Iris pigment epithelial cell (primary cell): ENCODE measurements at regions not wholly inside any gene's neighbourhood (a gene's known extent, or its start where the extent isn't known, plus 50 kb on each side); places are given as distances from the start of the nearest gene placed in this dataset.
A peak's percentile ranks its signal among the peaks of the same experiment; 100 is the strongest.

Experiments
- DNase-seq: peaks from one replicate; pipeline ENCODE4 v3.0.0-alpha.2; 2011; ENCODE audit warnings: low read depth

DNA sequence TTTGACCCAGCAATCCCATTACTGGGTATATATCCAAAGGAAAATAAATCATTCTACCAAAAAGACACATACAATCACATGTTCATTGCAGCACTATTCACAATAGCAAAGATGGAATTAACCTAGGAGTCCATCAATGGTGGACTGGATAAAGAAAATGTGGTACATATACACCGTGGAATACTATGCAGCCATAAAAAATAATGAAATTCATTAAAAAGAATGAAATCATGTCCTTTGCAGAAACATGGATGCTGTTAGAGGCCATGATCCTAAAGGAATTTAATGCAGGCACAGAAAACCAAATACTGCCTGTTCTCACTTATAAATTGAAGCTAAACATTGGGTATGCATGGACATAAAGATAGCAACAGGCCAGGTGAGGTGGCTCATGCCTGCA, 61.9 kb upstream of the BMP6 start:
- DNase-seq: no peak

- no peak for DNase-seq
Measured at GRCh38 chr6:7668936-7669335, 57.0 kb upstream of the BMP6 start.

DNA sequence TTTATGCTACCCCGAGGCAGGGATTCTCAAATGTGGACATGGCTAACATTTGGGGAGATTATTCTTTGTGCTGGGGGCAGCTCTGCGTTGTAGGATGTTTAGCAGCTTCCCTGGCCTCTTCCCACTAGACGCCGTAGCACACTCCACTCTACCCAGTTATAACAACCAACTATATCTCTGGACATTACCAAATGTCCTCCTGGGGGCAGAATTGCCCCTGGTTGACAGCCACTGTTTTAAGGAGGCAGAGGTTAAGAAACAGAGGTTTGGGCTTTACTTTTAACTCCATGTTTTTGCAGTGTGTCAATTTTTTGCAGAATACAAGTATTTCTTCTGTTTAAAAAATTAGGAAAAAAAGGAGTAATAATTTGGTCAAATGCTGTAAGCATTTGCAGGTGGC, 56.2 kb upstream of the BMP6 start:
- no peak for DNase-seq

DNA sequence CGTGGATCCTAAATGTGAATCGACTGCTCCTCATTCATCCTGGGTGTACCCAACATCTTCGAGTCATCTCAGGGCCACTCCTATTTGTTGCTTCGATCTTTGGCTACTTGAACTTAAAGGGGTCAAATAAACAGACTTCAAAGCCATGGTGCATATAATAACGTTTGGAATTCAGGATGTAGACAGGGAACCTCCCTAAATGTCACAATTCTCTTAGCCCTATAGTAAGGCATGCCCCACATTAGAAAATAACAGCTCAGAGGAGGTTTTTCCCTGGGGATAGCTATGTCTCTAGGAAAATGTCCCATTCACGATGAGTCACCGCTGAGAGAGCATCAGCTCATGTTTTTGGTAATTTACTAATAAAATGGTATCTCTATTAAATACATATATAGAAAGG, 54.8 kb upstream of the BMP6 start:
- peak; percentile 32 for DNase-seq

DNA sequence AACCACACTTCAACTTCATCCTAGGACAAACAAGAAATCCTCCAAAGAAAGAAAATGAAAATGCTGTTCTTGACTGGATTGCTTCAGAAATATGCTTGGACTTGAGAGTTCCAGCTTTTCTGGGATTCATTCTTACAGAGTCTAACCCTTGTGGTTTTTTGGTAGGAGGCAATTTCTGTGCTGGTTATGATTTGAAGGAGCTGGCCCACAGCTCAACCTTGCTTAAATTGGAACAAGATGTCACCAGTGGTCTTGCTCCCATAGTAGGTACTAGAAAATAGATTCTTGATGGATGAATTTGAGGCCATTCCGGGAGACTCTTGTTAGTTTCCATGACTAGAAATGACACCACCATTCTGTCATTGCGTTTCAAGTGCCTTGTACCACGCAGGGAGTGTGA, 54.3 kb upstream of the BMP6 start:
- no peak for DNase-seq

GRCh38 chr6:7672066-7673062, 53.5 kb upstream of the BMP6 start:
- DNase-seq: no peak

GRCh38 chr6:7673063-7673536, 52.8 kb upstream of the BMP6 start:
- no peak for DNase-seq

DNA sequence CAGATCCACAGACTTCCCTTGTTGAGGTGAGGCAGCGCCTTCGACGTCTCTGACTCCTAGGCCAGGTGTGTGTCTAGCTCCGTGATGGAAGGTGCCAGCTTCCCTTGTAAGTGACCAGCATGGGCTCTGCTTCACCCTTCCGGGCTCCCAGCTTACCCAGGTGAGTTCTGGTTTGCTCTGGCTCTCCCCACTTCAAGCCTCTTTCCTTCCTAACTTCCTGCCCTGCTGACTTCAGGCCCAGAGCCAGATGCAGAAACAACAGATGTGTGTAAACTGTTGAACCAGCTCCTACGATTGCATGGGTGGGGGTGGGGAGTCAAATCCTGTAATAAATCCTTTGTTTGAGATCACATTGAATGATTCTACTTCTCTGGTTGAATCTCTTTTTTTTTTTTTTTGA, 51.6 kb upstream of the BMP6 start:
- no peak for DNase-seq

- DNase-seq: no peak
Measured at GRCh38 chr6:7675353-7675945, 50.5 kb upstream of the BMP6 start.
